ENCODE measurements at regions not wholly inside any gene's neighbourhood (a gene's known extent, or its start where the extent isn't known, plus 50 kb on each side); places are given as distances from the start of the nearest gene placed in this dataset.
"Not testable (repeated sequence)": the region's sequence is repeated elsewhere in the genome, so short reads cannot be mapped to it uniquely, and the experiment has no call there.

- DNase-seq (ENCODE audit: low spot score), result no peak
Observed at GRCh38 chr1:38213646-38214434, 167.2 kb upstream of the POU3F1 start.

- DNase-seq (ENCODE audit: low spot score), result no peak
Observed at GRCh38 chr1:38210895-38211177, 164.2 kb upstream of the POU3F1 start.

- no peak for DNase-seq (ENCODE audit: low spot score)
Observed at GRCh38 chr1:38210021-38210894, 163.7 kb upstream of the POU3F1 start.

- no peak for DNase-seq (ENCODE audit: low spot score)
Observed at GRCh38 chr1:38208716-38209632, 162.4 kb upstream of the POU3F1 start.

- no peak for DNase-seq (ENCODE audit: low spot score)
Observed at GRCh38 chr1:38207906-38208305, 161.3 kb upstream of the POU3F1 start.

GRCh38 chr1:38207275-38207674, 160.7 kb upstream of the POU3F1 start:
- no peak for DNase-seq (ENCODE audit: low spot score)

GRCh38 chr1:38204698-38205097, 158.1 kb upstream of the POU3F1 start:
- DNase-seq (ENCODE audit: low spot score), result no peak

GRCh38 chr1:38203441-38203840, 156.8 kb upstream of the POU3F1 start:
- no peak for DNase-seq (ENCODE audit: low spot score)

GRCh38 chr1:38201431-38201830, 154.8 kb upstream of the POU3F1 start:
- no peak for DNase-seq (ENCODE audit: low spot score)

GRCh38 chr1:38198621-38199020, 152.0 kb upstream of the POU3F1 start:
- DNase-seq (ENCODE audit: low spot score), result no peak

- DNase-seq (ENCODE audit: low spot score), result no peak
Observed at GRCh38 chr1:38198099-38198498, 151.5 kb upstream of the POU3F1 start.

GRCh38 chr1:38197312-38198061, 150.9 kb upstream of the POU3F1 start:
- DNase-seq (ENCODE audit: low spot score), result no peak

GRCh38 chr1:38194472-38194871, 147.9 kb upstream of the POU3F1 start:
- DNase-seq (ENCODE audit: low spot score), result no peak

GRCh38 chr1:38193040-38193439, 146.4 kb upstream of the POU3F1 start:
- DNase-seq (ENCODE audit: low spot score), result no peak

- no peak for DNase-seq (ENCODE audit: low spot score)
Observed at GRCh38 chr1:38191461-38191860, 144.9 kb upstream of the POU3F1 start.

- no peak for DNase-seq (ENCODE audit: low spot score)
Observed at GRCh38 chr1:38190983-38191382, 144.4 kb upstream of the POU3F1 start.

GRCh38 chr1:38187552-38187951, 141.0 kb upstream of the POU3F1 start:
- no peak for DNase-seq (ENCODE audit: low spot score)

- DNase-seq (ENCODE audit: low spot score), result no peak
Observed at GRCh38 chr1:38186566-38186965, 140.0 kb upstream of the POU3F1 start.

- DNase-seq (ENCODE audit: low spot score), result no peak
Observed at GRCh38 chr1:38185913-38186312, 139.3 kb upstream of the POU3F1 start.

GRCh38 chr1:38183747-38184146, 137.2 kb upstream of the POU3F1 start:
- DNase-seq (ENCODE audit: low spot score), result no peak

- no peak for DNase-seq (ENCODE audit: low spot score)
Observed at GRCh38 chr1:38183096-38183495, 136.5 kb upstream of the POU3F1 start.

- not testable (repeated sequence) for DNase-seq (ENCODE audit: low spot score)
Observed at GRCh38 chr1:38180388-38180787, 133.8 kb upstream of the POU3F1 start.
